ENCODE measurements at regions not wholly inside any gene's neighbourhood (a gene's known extent, or its start where the extent isn't known, plus 50 kb on each side); places are given as distances from the start of the nearest gene placed in this dataset.

GRCh38 chr3:163935411-163935810 is 1142.9 kb downstream of the SI start:
- Histone ChIP-seq H3K27me3 (no peaks in the 10 kb centered on the region), H3K36me3 (no peaks in the 10 kb centered on the region), H3K9me3 (no peaks in the 10 kb centered on the region), H3K4me1 (no peaks in the 10 kb centered on the region), H3K4me3 (no peak overlapping the region), H3K27ac (no peak overlapping the region)
- intact Hi-C loops (cut with DNase I; ENCODE audit: low total_unique reads), result no loop called here
- ATAC-seq (no peak), DNase-seq (no peak)
- in situ Hi-C loops (cut with MboI; ENCODE audit: low sequenced_read_pairs in 4 of 4), result no loop called here
- TF ChIP-seq CTCF (IDR thresholded peaks at IDR 0.05 in 4 of 5, conservative IDR thresholded peaks at IDR 0.05 in 1 of 5) (no peak), POLR2A (IDR thresholded peaks at IDR 0.05) (no peak)

GRCh38 chr3:163929069-163929652 is 1149.1 kb downstream of the SI start:
- ATAC-seq (no peak), DNase-seq (no peak)
- in situ Hi-C loops (cut with MboI; ENCODE audit: low sequenced_read_pairs in 4 of 4), result no loop called here
- Histone ChIP-seq H3K4me3 (no peak overlapping the region), H3K36me3 (no peaks in the 10 kb centered on the region), H3K4me1 (no peaks in the 10 kb centered on the region), H3K9me3 (no peaks in the 10 kb centered on the region), H3K27me3 (no peaks in the 10 kb centered on the region), H3K27ac (no peak overlapping the region)
- TF ChIP-seq POLR2A (IDR thresholded peaks at IDR 0.05) (no peak), CTCF (IDR thresholded peaks at IDR 0.05 in 4 of 5, conservative IDR thresholded peaks at IDR 0.05 in 1 of 5) (no peak)
- intact Hi-C loops (cut with DNase I; ENCODE audit: low total_unique reads), result no loop called here

- H3K9me3 ChIP-seq, result no peaks in the 10 kb centered on the region
- H3K4me3 ChIP-seq, result no peak overlapping the region
- ATAC-seq (no peak), DNase-seq (no peak)
- no peak overlapping the region for H3K27ac ChIP-seq
- intact Hi-C loops (cut with DNase I; ENCODE audit: low total_unique reads), result no loop called here
- H3K4me1 ChIP-seq, result no peaks in the 10 kb centered on the region
- in situ Hi-C loops (cut with MboI; ENCODE audit: low sequenced_read_pairs in 4 of 4), result no loop called here
- TF ChIP-seq CTCF (IDR thresholded peaks at IDR 0.05 in 4 of 5, conservative IDR thresholded peaks at IDR 0.05 in 1 of 5) (no peak), POLR2A (IDR thresholded peaks at IDR 0.05) (no peak)
- H3K27me3 ChIP-seq, result no peaks in the 10 kb centered on the region
- no peaks in the 10 kb centered on the region for H3K36me3 ChIP-seq
These were observed 1150.8 kb downstream of the SI start for GRCh38 chr3:163927521-163927920.

- no peak for DNase-seq
These were observed 1153.7 kb downstream of the SI start for GRCh38 chr3:163924600-163924999.

More at GRCh38 chr3:163924600-163924999, 1153.7 kb downstream of the SI start:
- no peaks in the 10 kb centered on the region for H3K36me3 ChIP-seq
- no peak overlapping the region for H3K27ac ChIP-seq
- no peak for ATAC-seq
- in situ Hi-C loops (cut with MboI; ENCODE audit: low sequenced_read_pairs in 4 of 4), result no loop called here
- H3K4me1 ChIP-seq, result no peaks in the 10 kb centered on the region
- intact Hi-C loops (cut with DNase I; ENCODE audit: low total_unique reads), result no loop called here
- no peaks in the 10 kb centered on the region for H3K9me3 ChIP-seq
- H3K4me3 ChIP-seq, result no peak overlapping the region
- no peaks in the 10 kb centered on the region for H3K27me3 ChIP-seq
- TF ChIP-seq CTCF (IDR thresholded peaks at IDR 0.05 in 4 of 5, conservative IDR thresholded peaks at IDR 0.05 in 1 of 5) (no peak), POLR2A (IDR thresholded peaks at IDR 0.05) (no peak)

Data from gastrocnemius medialis (tissue), 4 donors.